GM18519 (cell line): ENCODE measurements at regions not wholly inside any gene's neighbourhood (a gene's known extent, or its start where the extent isn't known, plus 50 kb on each side); places are given as distances from the start of the nearest gene placed in this dataset.

Experiments
- ATAC-seq: cut with Tn5 transposase; IDR thresholded peaks from one replicate; pipeline ENCODE4 v1.9.1; 2021; ENCODE audit warnings: mild to moderate bottlenecking, moderate library complexity; ENCODE audit not compliant: unreplicated experiment, low FRiP score

- no peak for ATAC-seq
Observed at GRCh38 chr20:58139849-58140786, 88.3 kb downstream of the ANKRD60 start.

- no peak for ATAC-seq
Observed at GRCh38 chr20:58138395-58138794, 90.1 kb downstream of the ANKRD60 start.

- no peak for ATAC-seq
Observed at GRCh38 chr20:58137651-58138265, 90.7 kb downstream of the ANKRD60 start.

DNA sequence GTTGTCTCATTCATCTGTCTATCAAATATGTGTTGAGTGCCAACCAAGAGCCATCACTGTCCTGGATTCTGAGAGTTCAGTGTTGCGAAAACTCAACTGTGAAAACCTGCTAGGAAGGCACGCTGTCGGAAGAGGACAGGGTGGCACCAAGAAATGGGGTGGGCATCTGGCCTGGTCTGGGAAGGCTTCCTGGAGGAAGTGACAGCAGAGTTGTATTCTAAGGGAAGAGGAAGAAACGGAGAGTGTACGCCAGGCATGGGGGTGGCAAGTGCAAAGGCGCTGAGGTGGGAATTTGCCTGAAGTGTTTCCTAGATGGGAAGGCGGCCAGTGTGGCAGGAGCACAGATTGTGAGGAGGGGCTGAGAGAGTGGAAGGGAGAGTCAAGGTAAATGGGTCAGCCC lies 91.2 kb downstream of the ANKRD60 start:
- ATAC-seq, result no peak

DNA sequence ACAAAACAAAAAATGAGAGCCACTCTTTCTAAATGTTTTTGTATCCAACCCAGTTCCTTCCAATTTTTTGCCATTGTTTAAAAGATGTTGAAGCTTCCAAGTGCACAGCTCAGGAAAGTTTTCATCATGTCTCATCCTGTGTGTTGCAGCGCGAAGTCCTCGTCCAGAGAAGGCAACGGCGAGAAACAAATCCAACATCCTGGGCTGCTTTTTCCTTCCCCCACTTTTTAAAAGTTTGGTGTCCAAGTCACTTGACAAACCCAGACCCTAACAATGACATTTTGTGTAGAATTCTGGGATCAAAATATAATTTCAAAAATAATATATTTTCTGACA lies 92.3 kb downstream of the ANKRD60 start:
- ATAC-seq, result no peak

GRCh38 chr20:58135441-58136148 lies 92.9 kb downstream of the ANKRD60 start:
- ATAC-seq, result no peak

- ATAC-seq, result no peak
Observed at GRCh38 chr20:58133020-58133808, 95.2 kb downstream of the ANKRD60 start.

DNA sequence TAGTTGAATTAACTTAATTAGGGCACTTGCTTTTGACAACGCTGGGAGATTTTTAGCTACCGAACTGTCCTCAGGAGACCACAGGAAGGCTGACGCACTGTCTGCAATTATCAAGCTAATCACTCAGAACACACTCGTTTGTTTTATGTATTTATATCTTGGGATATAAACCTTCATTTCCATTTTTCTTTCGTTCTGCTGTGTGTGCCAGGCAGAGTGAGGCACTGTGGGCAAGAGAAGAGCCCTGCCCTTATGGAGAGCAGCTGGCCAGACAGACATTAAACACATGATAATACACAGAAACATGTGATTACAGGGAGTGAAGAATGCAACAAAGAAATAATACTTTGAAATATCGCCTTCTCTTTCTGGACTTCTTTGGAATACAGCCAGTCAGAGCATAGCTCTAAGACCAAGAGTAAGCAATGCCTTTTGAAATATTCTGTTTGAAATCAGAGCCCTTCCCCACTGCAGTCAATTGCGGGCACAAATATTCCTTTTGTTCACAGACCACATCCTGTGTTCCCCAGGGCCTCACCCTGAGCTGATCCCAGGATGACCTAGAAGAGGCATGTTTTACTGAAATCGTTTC lies 96.8 kb downstream of the ANKRD60 start:
- no peak for ATAC-seq

GRCh38 chr20:58131151-58131550 lies 97.3 kb downstream of the ANKRD60 start:
- no peak for ATAC-seq

GRCh38 chr20:58130581-58130980 lies 97.9 kb downstream of the ANKRD60 start:
- no peak for ATAC-seq

- no peak for ATAC-seq
Observed at GRCh38 chr20:58130156-58130555, 98.3 kb downstream of the ANKRD60 start.

GRCh38 chr20:58129721-58130151 lies 98.7 kb downstream of the ANKRD60 start:
- ATAC-seq, result no peak

DNA sequence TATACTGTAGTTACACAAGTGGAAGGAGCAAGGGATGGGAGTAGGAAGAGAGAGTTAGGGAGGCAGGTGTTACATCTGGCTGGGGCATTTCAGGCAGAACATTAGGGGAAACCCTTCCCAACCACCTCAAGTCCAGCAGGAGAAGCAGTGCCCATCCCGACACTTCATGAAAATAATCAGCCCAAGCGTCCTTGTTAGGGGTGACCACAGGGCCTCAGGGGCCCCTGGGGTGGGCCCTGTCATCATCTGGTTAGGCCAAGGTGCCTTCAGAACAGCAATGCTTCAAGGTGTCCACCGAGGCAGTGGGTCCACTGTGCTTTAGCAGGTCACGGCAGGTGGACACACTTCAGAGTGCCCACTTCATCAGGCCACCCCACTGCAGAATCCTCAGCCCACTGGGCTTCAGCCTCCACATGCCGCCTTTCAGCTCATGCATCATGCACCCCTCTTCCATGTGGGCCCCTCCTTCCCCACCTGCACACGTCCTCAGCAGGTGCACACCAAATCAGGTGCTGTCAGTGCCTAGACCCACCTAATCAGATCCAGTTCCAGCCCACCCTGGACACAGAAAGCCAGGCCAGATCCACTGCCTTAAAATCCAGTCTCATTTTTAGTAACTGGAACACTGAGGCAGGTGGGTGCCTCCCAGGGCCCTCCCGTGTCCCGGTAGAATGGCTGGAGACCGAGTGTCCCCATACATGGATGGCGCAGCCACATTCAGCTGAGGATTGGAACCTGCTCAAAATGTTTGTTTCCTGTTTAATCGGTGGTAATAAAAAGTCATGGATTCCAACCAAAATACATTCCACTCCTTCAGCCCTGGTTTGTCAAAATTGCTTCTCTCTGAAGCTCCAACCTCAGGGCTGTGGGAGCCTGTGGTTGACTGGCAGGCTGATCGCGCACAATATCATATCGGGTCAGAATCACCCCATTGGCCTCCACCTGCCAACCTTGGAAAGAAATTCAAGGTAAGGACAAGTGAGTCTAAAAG lies 99.5 kb downstream of the ANKRD60 start:
- ATAC-seq, result no peak

GRCh38 chr20:58127701-58128111 lies 100.7 kb downstream of the ANKRD60 start:
- no peak for ATAC-seq

DNA sequence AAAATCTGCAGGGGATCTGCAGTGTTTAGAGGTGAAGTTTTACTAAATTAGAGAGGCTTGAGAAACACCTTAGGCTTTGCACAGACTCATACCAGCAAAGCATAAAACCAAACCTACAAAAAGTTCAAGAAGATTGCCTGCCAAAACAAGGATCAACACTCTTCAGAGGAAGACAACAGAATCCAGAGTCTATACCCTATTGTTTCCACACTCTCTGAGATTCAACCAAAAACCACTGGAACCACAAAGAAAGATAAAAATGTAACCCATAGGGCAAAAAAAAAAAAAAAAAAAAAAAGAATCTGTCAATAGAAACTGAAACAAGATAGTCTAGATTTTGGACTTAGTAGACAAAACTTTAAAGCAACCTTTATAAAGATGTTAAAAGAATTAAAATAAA lies 102.7 kb downstream of the ANKRD60 start:
- no peak for ATAC-seq

GRCh38 chr20:58117944-58118343 lies 110.5 kb downstream of the ANKRD60 start:
- no peak for ATAC-seq

- no peak for ATAC-seq
Observed at GRCh38 chr20:58116505-58116904, 111.9 kb downstream of the ANKRD60 start.

DNA sequence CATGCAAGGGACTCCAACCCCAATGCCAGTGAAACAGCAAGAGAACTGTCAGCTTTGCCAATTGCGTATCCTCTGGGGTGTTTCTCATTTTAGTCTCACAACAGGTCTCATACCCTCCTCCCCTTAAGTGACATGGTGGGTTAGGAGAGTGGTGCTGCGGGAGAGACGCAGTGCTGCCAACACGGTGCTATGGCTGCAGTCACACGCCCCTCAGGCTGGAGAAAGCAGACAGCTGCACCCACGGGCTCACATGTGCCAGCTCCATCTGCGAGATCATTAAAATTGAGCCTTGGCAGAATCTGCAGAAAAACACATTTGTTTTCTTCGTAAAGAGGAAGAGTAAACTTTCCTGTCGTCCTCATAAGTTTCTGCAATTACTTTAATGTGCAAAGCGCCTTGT lies 114.7 kb downstream of the ANKRD60 start:
- no peak for ATAC-seq
